ENCODE measurements at regions not wholly inside any gene's neighbourhood (a gene's known extent, or its start where the extent isn't known, plus 50 kb on each side); places are given as distances from the start of the nearest gene placed in this dataset.

DNA sequence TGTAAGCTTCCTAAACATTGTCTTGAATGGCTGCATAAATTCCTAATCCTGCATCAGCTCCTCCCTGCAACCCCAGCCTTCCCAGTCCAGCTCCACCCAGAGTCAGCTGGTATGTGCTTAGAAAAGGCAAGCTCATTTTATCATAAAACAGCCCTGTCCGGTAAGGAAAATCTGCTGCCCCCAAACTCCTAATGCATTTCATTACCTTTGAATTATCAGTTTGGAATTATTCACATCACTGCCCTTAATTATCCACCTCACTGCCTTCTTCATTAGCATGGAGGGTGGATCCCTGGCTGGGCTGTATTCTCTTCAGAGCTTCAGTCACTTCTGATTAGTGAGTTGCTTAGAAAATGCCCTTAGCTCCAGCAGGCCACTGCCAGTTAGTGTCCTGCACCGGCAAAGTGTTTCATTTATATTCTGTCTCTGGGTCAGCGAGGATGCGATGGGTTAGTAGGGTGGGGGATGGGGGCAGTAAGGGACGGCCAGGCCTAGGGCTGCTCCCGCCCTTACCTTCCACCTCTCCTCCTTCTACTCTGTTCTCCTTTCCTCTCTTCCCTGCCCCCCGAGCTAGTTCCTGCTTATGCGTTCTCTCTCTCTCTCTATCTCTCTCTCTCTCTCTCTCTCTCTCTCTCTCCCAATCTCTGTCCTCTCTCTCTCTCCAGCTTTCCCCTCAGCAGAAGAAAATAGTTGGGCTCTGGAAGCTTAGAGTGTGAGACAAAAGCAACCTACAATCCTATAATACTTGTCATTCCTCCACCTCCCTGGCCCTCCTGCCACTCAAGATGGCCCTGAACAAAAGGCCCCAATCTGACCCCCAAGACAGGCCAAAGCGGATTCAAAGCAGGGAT lies 174.8 kb upstream of the KLF3 start:
- ChIA-PET CTCF (no interaction called here), POLR2A (interaction anchor here (0.7 kb wide), 1 partner anchor 28 kb away, joined by 3 read pairs; no protein-coding TSS in a partner anchor), RAD21 (ENCODE audit: low non-redundant PET in 1 of 2, low total read pairs in 2 of 2, uncharacterized antibody in 2 of 2, unreplicated experiment in 2 of 2) (no interaction called here)
- no peak overlapping the region for H2AFZ ChIP-seq (ENCODE audit: low read depth, low read length, poor library complexity, severe bottlenecking)
- H3K9ac ChIP-seq (ENCODE audit: low read length) = no peak overlapping the region
- no peaks in the 10 kb centered on the region for H3K4me1 ChIP-seq (ENCODE audit: control insufficient read depth in 1 of 2, insufficient read depth in 2 of 2, low read length in 2 of 2)
- TF ChIP-seq EZH2 (IDR thresholded peaks at IDR 0.05) (no peak), JUND (IDR thresholded peaks at IDR 0.05) (no peak), ZNF274 (IDR thresholded peaks at IDR 0.05; ENCODE audit: low read depth, low read length) (no peak), EZH2phosphoT487 (IDR thresholded peaks at IDR 0.05; ENCODE audit: borderline replicate concordance) (no peak), POLR2AphosphoS5 (IDR thresholded peaks at IDR 0.05; ENCODE audit: low read depth, low read length) (no peak)
- no peaks in the 10 kb centered on the region for H3K36me3 ChIP-seq (ENCODE audit: control insufficient read depth in 1 of 2, insufficient read depth in 2 of 2, low read length in 2 of 2)
- no peaks in the 10 kb centered on the region for H3K9me3 ChIP-seq (ENCODE audit: control insufficient read depth in 1 of 2, insufficient read depth in 1 of 2, low read depth in 1 of 2, low read length in 2 of 2)
- no peak overlapping the region for H3K4me2 ChIP-seq (ENCODE audit: low read length)
- H3K4me3 ChIP-seq (replicated peaks in 1 of 2; ENCODE audit: low read depth in 1 of 2, low read length in 2 of 2) = no peak overlapping the region
- intact Hi-C loops (cut with micrococcal nuclease) = no loop called here
- H3K9me2 ChIP-seq (ENCODE audit: insufficient read depth) = no peaks in the 10 kb centered on the region
- no TSS peak for BruUV-seq (replicated peaks)
- ATAC-seq = no peak
- no peaks in the 10 kb centered on the region for H3K27me3 ChIP-seq (ENCODE audit: insufficient read depth, low read length)
- no peaks in the 10 kb centered on the region for H3K79me2 ChIP-seq (ENCODE audit: insufficient read depth, low read length)
- no peak for DNase-seq (ENCODE audit: low read depth, low spot score)
- H4K20me1 ChIP-seq (ENCODE audit: insufficient read depth) = no peaks in the 10 kb centered on the region
- no peak overlapping the region for H3K27ac ChIP-seq (ENCODE audit: low read depth, low read length)

DNA sequence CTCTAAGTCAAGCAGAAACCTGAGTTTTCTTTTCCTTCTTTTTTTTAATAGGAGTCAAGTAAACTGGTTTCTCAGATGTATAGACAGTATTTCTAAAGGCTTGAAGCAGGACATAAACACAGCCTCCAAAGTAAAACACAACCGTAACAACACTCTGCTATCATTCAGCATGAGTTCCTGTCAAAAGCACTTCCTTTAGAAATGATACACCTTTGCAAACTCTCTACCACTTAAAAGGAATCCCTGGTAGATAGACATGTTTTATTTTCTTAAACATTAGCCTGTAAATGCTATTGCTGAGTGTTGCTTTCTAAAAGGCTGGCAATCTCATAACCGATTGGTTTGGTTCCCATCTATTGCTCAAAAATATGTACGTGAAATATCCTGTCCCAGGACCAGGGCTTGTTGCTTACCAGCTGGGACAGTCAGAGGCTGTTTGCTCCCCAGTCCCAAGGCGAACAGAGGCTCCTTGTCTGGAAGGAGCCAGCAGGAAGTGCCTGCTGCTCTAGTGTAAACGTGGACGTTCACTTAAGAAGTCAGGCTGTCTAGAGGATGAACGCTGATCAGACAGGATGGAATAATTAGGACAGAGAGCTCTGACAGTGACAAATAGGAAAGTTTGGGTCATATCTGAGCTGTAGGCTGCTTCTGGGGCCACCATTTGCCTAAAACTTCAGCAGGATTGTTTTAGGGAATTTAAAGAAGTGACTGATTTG lies 173.9 kb upstream of the KLF3 start:
- ATAC-seq (no peak), DNase-seq (ENCODE audit: low read depth, low spot score) (no peak)
- no peaks in the 10 kb centered on the region for H3K4me1 ChIP-seq (ENCODE audit: control insufficient read depth in 1 of 2, insufficient read depth in 2 of 2, low read length in 2 of 2)
- no peaks in the 10 kb centered on the region for H3K27me3 ChIP-seq (ENCODE audit: insufficient read depth, low read length)
- ChIA-PET POLR2A (interaction anchor here (0.7 kb wide), 1 partner anchor 27 kb away, joined by 3 read pairs; no protein-coding TSS in a partner anchor), CTCF (no interaction called here), RAD21 (ENCODE audit: low non-redundant PET in 1 of 2, low total read pairs in 2 of 2, uncharacterized antibody in 2 of 2, unreplicated experiment in 2 of 2) (no interaction called here)
- H3K9me3 ChIP-seq (ENCODE audit: control insufficient read depth in 1 of 2, insufficient read depth in 1 of 2, low read depth in 1 of 2, low read length in 2 of 2) = no peaks in the 10 kb centered on the region
- H3K9me2 ChIP-seq (ENCODE audit: insufficient read depth) = no peaks in the 10 kb centered on the region
- H2AFZ ChIP-seq (ENCODE audit: low read depth, low read length, poor library complexity, severe bottlenecking) = no peak overlapping the region
- no peaks in the 10 kb centered on the region for H3K36me3 ChIP-seq (ENCODE audit: control insufficient read depth in 1 of 2, insufficient read depth in 2 of 2, low read length in 2 of 2)
- H4K20me1 ChIP-seq (ENCODE audit: insufficient read depth) = no peaks in the 10 kb centered on the region
- H3K4me3 ChIP-seq (replicated peaks in 1 of 2; ENCODE audit: low read depth in 1 of 2, low read length in 2 of 2) = no peak overlapping the region
- intact Hi-C loops (cut with micrococcal nuclease) = no loop called here
- no peak overlapping the region for H3K27ac ChIP-seq (ENCODE audit: low read depth, low read length)
- no peak overlapping the region for H3K4me2 ChIP-seq (ENCODE audit: low read length)
- no TSS peak for BruUV-seq (replicated peaks)
- no peaks in the 10 kb centered on the region for H3K79me2 ChIP-seq (ENCODE audit: insufficient read depth, low read length)
- H3K9ac ChIP-seq (ENCODE audit: low read length) = no peak overlapping the region
- TF ChIP-seq SIN3A (IDR thresholded peaks at IDR 0.05; ENCODE audit: low read depth) (no peak), EGR1 (IDR thresholded peaks at IDR 0.05; ENCODE audit: low read depth) (no peak), CBX3 (IDR thresholded peaks at IDR 0.05; ENCODE audit: low read depth) (no peak), TCF7L2 (IDR thresholded peaks at IDR 0.05; ENCODE audit: borderline replicate concordance, extremely low read depth, insufficient read depth, insufficient read length) (no peak), JUND (IDR thresholded peaks at IDR 0.05) (no peak), CEBPB (IDR thresholded peaks at IDR 0.05; ENCODE audit: low read depth) (no peak), ELF1 (IDR thresholded peaks at IDR 0.05; ENCODE audit: borderline replicate concordance, low read depth) (no peak), RAD21 (IDR thresholded peaks at IDR 0.05; ENCODE audit: low read depth) (no peak)
- TF ChIP-seq, protein P1, sequence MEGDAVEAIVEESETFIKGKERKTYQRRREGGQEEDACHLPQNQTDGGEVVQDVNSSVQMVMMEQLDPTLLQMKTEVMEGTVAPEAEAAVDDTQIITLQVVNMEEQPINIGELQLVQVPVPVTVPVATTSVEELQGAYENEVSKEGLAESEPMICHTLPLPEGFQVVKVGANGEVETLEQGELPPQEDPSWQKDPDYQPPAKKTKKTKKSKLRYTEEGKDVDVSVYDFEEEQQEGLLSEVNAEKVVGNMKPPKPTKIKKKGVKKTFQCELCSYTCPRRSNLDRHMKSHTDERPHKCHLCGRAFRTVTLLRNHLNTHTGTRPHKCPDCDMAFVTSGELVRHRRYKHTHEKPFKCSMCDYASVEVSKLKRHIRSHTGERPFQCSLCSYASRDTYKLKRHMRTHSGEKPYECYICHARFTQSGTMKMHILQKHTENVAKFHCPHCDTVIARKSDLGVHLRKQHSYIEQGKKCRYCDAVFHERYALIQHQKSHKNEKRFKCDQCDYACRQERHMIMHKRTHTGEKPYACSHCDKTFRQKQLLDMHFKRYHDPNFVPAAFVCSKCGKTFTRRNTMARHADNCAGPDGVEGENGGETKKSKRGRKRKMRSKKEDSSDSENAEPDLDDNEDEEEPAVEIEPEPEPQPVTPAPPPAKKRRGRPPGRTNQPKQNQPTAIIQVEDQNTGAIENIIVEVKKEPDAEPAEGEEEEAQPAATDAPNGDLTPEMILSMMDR (IDR thresholded peaks at IDR 0.05 in 2 of 3, conservative IDR thresholded peaks at IDR 0.05 in 1 of 3; ENCODE audit: borderline replicate concordance in 1 of 3, insufficient read depth in 1 of 3, low read depth in 2 of 3, low read length in 2 of 3) = no peak
- TF ChIP-seq, protein P2, sequence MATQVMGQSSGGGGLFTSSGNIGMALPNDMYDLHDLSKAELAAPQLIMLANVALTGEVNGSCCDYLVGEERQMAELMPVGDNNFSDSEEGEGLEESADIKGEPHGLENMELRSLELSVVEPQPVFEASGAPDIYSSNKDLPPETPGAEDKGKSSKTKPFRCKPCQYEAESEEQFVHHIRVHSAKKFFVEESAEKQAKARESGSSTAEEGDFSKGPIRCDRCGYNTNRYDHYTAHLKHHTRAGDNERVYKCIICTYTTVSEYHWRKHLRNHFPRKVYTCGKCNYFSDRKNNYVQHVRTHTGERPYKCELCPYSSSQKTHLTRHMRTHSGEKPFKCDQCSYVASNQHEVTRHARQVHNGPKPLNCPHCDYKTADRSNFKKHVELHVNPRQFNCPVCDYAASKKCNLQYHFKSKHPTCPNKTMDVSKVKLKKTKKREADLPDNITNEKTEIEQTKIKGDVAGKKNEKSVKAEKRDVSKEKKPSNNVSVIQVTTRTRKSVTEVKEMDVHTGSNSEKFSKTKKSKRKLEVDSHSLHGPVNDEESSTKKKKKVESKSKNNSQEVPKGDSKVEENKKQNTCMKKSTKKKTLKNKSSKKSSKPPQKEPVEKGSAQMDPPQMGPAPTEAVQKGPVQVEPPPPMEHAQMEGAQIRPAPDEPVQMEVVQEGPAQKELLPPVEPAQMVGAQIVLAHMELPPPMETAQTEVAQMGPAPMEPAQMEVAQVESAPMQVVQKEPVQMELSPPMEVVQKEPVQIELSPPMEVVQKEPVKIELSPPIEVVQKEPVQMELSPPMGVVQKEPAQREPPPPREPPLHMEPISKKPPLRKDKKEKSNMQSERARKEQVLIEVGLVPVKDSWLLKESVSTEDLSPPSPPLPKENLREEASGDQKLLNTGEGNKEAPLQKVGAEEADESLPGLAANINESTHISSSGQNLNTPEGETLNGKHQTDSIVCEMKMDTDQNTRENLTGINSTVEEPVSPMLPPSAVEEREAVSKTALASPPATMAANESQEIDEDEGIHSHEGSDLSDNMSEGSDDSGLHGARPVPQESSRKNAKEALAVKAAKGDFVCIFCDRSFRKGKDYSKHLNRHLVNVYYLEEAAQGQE (IDR thresholded peaks at IDR 0.05; ENCODE audit: low read depth) = no peak
